ENCODE measurements at regions not wholly inside any gene's neighbourhood (a gene's known extent, or its start where the extent isn't known, plus 50 kb on each side); places are given as distances from the start of the nearest gene placed in this dataset.

- Histone ChIP-seq H3K56ac (ENCODE audit: insufficient read length, low read depth, low read length) (no peak overlapping the region), H4K8ac (replicated peaks; ENCODE audit: insufficient read length, low read depth, low read length) (no peak overlapping the region), H3K27ac (ENCODE audit: insufficient read length, low read depth, low read length) (no peak overlapping the region), H3K9ac (ENCODE audit: extremely low read depth, insufficient read length, low read length) (no peak overlapping the region), H4K20me1 (ENCODE audit: control insufficient read depth, insufficient read depth, insufficient read length) (no peaks in the 10 kb centered on the region), H4K91ac (ENCODE audit: insufficient read length, low read depth, low read length) (no peak overlapping the region), H2BK20ac (ENCODE audit: low read depth, low read length, poor library complexity, severe bottlenecking) (no peak overlapping the region), H3K79me1 (ENCODE audit: insufficient read depth, low read depth, low read length, poor library complexity, severe bottlenecking) (no peaks in the 10 kb centered on the region), H2BK120ac (ENCODE audit: low read depth, low read length, poor library complexity, severe bottlenecking) (no peak overlapping the region), H2BK12ac (ENCODE audit: insufficient read length, low read depth, low read length) (no peak overlapping the region), H3K9me3 (ENCODE audit: control insufficient read depth, low read depth, low read length) (no peaks in the 10 kb centered on the region), H3K4me1 (ENCODE audit: insufficient read depth, low read length) (no peaks in the 10 kb centered on the region), H2BK15ac (ENCODE audit: low read depth, low read length) (no peak overlapping the region), H3K4ac (ENCODE audit: low read depth, low read length) (no peak overlapping the region), H3K27me3 (ENCODE audit: insufficient read depth, low read length) (no peaks in the 10 kb centered on the region), H3K18ac (ENCODE audit: insufficient read length, low read depth, low read length) (no peak overlapping the region), H2AK5ac (ENCODE audit: insufficient read length, low read length) (no peak overlapping the region), H3K79me2 (ENCODE audit: insufficient read depth, low read length) (no peaks in the 10 kb centered on the region), H2AFZ (ENCODE audit: low read length) (no peak overlapping the region), H2BK5ac (ENCODE audit: insufficient read length, low read length) (no peak overlapping the region), H3K23me2 (ENCODE audit: insufficient read length, low read depth, low read length, poor library complexity, severe bottlenecking) (no peaks in the 10 kb centered on the region), H3K4me2 (ENCODE audit: insufficient read depth, insufficient read length, low read length) (no peak overlapping the region), H3K23ac (ENCODE audit: insufficient read length, low read depth, low read length) (no peak overlapping the region), H3K14ac (ENCODE audit: insufficient read depth, low read length) (no peak overlapping the region), H3T11ph (ENCODE audit: low read length) (no peak overlapping the region), H4K5ac (ENCODE audit: insufficient read length, low read depth, low read length) (no peak overlapping the region)
- TF ChIP-seq CTCF (conservative IDR thresholded peaks at IDR 0.05) = no peak
- no peaks in the 10 kb centered on the region for H3K27me3 Mint-ChIP-seq (ENCODE audit: low read depth)
- H3K36me3 Mint-ChIP-seq (ENCODE audit: insufficient read depth in 1 of 3, low read depth in 3 of 3) = peaks cover 2 to 6% (median 4%) of the 10 kb centered on the region in 3 experiments; a peak in 1 of 7 replicates
- peaks cover 5% of the 10 kb centered on the region in 2 experiments; a peak in 4 of 5 replicates for H3K9me3 Mint-ChIP-seq
- peak overlapping the region in 1 of 3 experiments; percentile 36; a peak in 1 of 7 replicates for H3K27ac Mint-ChIP-seq
- no peak for DNase-seq
- no peak overlapping the region for H3K4me3 Mint-ChIP-seq
- WGBS (ENCODE audit: extremely low coverage, insufficient read length, low lambda C conversion rate) = no CpG with 5 or more reads among the region's 5 CpGs
- H3K4me1 Mint-ChIP-seq = no peaks in the 10 kb centered on the region
Observed at GRCh38 chr3:20669184-20669583, 483.2 kb upstream of the SGO1 start.

Measured in H9 (cell line).